ENCODE measurements at regions not wholly inside any gene's neighbourhood (a gene's known extent, or its start where the extent isn't known, plus 50 kb on each side); places are given as distances from the start of the nearest gene placed in this dataset.

DNA sequence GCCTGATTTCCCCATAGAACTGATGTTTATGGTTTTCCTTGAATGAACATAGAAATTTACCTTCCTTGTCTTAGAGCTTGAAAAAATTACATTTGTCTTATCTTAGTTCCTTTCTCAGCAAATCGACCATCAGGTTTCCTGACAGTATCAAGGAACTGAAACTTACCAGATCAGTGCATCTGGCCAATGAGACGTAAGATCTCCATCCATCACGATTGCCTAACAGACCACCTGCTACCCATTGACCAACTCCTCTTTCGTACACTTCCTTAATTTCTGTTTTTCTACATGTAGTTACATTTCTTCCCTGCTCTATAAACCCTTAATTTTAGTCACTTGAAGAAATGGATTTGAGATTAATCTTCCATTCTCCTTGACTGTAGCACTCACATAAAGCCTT lies 57.4 kb upstream of the TMPRSS15 start:
- WGBS (ENCODE audit: insufficient coverage), result 100% methylated on average over 2 of the region's 4 CpGs
- no peaks in the 10 kb centered on the region for H3K36me3 ChIP-seq (ENCODE audit: control insufficient read depth, insufficient read depth, low read length)
- H3K4me1 ChIP-seq (ENCODE audit: control insufficient read depth, insufficient read depth, low read length), result no peaks in the 10 kb centered on the region
- DNase-seq (ENCODE audit: low read depth in 4 of 6, low spot score in 6 of 6), result no peak
- no peak overlapping the region for H3K27ac ChIP-seq (ENCODE audit: low read depth, low read length)
- H3K9me3 ChIP-seq (ENCODE audit: control insufficient read depth, insufficient read depth, low read length), result no peaks in the 10 kb centered on the region
- no peak overlapping the region for H3K4me3 ChIP-seq (ENCODE audit: low read depth, low read length)
- no peaks in the 10 kb centered on the region for H3K27me3 ChIP-seq (ENCODE audit: control insufficient read depth, insufficient read depth, low read length)

DNA sequence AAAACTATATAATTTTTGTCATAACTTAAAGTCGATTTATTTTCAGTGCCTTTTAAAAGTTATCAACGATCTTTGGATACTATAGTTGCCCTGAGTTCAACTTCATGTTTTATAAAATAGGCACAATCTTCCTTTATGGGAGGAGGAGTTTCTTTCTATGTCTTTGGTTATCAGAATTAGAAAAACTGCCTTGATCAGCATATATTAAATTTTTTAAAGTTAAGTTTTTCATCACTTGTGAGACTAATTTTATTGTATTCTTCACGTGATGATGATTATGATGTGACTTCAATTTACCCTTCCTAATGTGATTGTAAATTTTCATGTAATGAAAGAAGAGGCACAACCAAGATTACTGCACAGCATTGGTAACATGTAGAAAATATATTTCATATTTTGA lies 58.2 kb upstream of the TMPRSS15 start:
- Histone ChIP-seq H3K9me3 (ENCODE audit: control insufficient read depth, insufficient read depth, low read length) (no peaks in the 10 kb centered on the region), H3K27me3 (ENCODE audit: control insufficient read depth, insufficient read depth, low read length) (no peaks in the 10 kb centered on the region), H3K4me3 (ENCODE audit: low read depth, low read length) (no peak overlapping the region), H3K27ac (ENCODE audit: low read depth, low read length) (no peak overlapping the region), H3K4me1 (ENCODE audit: control insufficient read depth, insufficient read depth, low read length) (no peaks in the 10 kb centered on the region), H3K36me3 (ENCODE audit: control insufficient read depth, insufficient read depth, low read length) (no peaks in the 10 kb centered on the region)
- WGBS (ENCODE audit: insufficient coverage), result no CpG with 5 or more reads among the region's 3 CpGs
- DNase-seq (ENCODE audit: low read depth in 4 of 6, low spot score in 6 of 6), result no peak

DNA sequence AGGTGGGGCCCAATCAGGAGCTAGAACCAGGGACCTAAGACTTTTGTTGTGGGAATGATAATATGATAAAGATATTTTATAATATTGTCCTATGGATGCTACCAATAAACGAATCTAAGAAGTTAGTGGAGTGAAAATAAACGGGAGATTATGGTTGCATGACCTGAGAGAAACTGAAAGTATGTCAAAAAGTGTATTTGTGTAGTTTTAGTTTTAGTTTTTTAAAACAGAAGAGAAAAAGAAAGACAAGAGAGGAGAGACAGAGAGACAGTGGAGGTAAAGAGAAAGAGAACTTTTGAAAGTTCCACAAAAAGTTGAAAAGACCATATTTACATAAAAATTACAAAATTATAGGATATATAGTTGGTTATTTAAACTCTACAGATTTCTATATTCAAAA lies 64.1 kb upstream of the TMPRSS15 start:
- Histone ChIP-seq H3K4me1 (ENCODE audit: control insufficient read depth, insufficient read depth, low read length) (no peaks in the 10 kb centered on the region), H3K9me3 (ENCODE audit: control insufficient read depth, insufficient read depth, low read length) (no peaks in the 10 kb centered on the region), H3K36me3 (ENCODE audit: control insufficient read depth, insufficient read depth, low read length) (no peaks in the 10 kb centered on the region), H3K4me3 (ENCODE audit: low read depth, low read length) (no peak overlapping the region), H3K27ac (ENCODE audit: low read depth, low read length) (no peak overlapping the region), H3K27me3 (ENCODE audit: control insufficient read depth, insufficient read depth, low read length) (no peaks in the 10 kb centered on the region)
- no peak for DNase-seq (ENCODE audit: low read depth in 4 of 6, low spot score in 6 of 6)
- WGBS (ENCODE audit: insufficient coverage), result 95% methylated on average over 2 of the region's 2 CpGs

GRCh38 chr21:18468790-18469189 lies 65.2 kb upstream of the TMPRSS15 start:
- H3K27me3 ChIP-seq (ENCODE audit: control insufficient read depth, insufficient read depth, low read length), result no peaks in the 10 kb centered on the region
- peak in 2 of 6 donors; percentile 37 to 64 for DNase-seq (ENCODE audit: low read depth in 4 of 6, low spot score in 6 of 6)
- H3K4me3 ChIP-seq (ENCODE audit: low read depth, low read length), result peak overlapping the region; percentile 5
- H3K4me1 ChIP-seq (ENCODE audit: control insufficient read depth, insufficient read depth, low read length), result no peaks in the 10 kb centered on the region
- H3K9me3 ChIP-seq (ENCODE audit: control insufficient read depth, insufficient read depth, low read length), result no peaks in the 10 kb centered on the region
- H3K27ac ChIP-seq (ENCODE audit: low read depth, low read length), result no peak overlapping the region
- no peaks in the 10 kb centered on the region for H3K36me3 ChIP-seq (ENCODE audit: control insufficient read depth, insufficient read depth, low read length)
- WGBS (ENCODE audit: insufficient coverage), result no CpG with 5 or more reads among the region's 6 CpGs

DNA sequence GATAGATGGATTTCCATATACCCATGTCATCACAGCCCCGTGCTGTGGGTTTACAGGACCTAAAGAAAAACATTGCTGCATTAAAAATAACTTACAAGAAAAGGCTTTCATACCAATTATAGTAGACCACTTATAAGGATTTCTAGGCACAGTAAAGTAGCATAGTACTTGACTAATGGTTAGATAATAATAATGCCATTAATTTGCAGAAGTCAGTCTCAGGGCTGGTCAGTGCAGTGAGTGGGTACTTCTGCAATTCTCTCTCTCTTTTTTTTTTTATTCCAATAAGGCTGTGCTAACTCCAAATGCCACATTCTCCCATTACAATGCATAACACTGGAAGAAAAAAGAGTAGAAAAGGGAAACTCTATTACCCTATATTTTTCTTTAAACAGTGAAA lies 73.1 kb upstream of the TMPRSS15 start:
- no CpG with 5 or more reads among the region's 1 CpG for WGBS (ENCODE audit: insufficient coverage)
- no peaks in the 10 kb centered on the region for H3K9me3 ChIP-seq (ENCODE audit: control insufficient read depth, insufficient read depth, low read length)
- no peak overlapping the region for H3K27ac ChIP-seq (ENCODE audit: low read depth, low read length)
- H3K4me3 ChIP-seq (ENCODE audit: low read depth, low read length), result no peak overlapping the region
- no peak for DNase-seq (ENCODE audit: low read depth in 4 of 6, low spot score in 6 of 6)
- H3K36me3 ChIP-seq (ENCODE audit: control insufficient read depth, insufficient read depth, low read length), result no peaks in the 10 kb centered on the region
- H3K27me3 ChIP-seq (ENCODE audit: control insufficient read depth, insufficient read depth, low read length), result no peaks in the 10 kb centered on the region
- no peaks in the 10 kb centered on the region for H3K4me1 ChIP-seq (ENCODE audit: control insufficient read depth, insufficient read depth, low read length)

GRCh38 chr21:18477043-18477442 lies 73.5 kb upstream of the TMPRSS15 start:
- DNase-seq (ENCODE audit: low read depth in 4 of 6, low spot score in 6 of 6), result no peak
- H3K9me3 ChIP-seq (ENCODE audit: control insufficient read depth, insufficient read depth, low read length), result no peaks in the 10 kb centered on the region
- no peak overlapping the region for H3K4me3 ChIP-seq (ENCODE audit: low read depth, low read length)
- no peaks in the 10 kb centered on the region for H3K4me1 ChIP-seq (ENCODE audit: control insufficient read depth, insufficient read depth, low read length)
- 100% methylated on average over 1 of the region's 7 CpGs for WGBS (ENCODE audit: insufficient coverage)
- H3K27ac ChIP-seq (ENCODE audit: low read depth, low read length), result no peak overlapping the region
- no peaks in the 10 kb centered on the region for H3K27me3 ChIP-seq (ENCODE audit: control insufficient read depth, insufficient read depth, low read length)
- H3K36me3 ChIP-seq (ENCODE audit: control insufficient read depth, insufficient read depth, low read length), result no peaks in the 10 kb centered on the region

GRCh38 chr21:18478513-18478912 lies 74.9 kb upstream of the TMPRSS15 start:
- Histone ChIP-seq H3K36me3 (ENCODE audit: control insufficient read depth, insufficient read depth, low read length) (no peaks in the 10 kb centered on the region), H3K27ac (ENCODE audit: low read depth, low read length) (no peak overlapping the region), H3K4me3 (ENCODE audit: low read depth, low read length) (no peak overlapping the region), H3K9me3 (ENCODE audit: control insufficient read depth, insufficient read depth, low read length) (no peaks in the 10 kb centered on the region), H3K27me3 (ENCODE audit: control insufficient read depth, insufficient read depth, low read length) (no peaks in the 10 kb centered on the region), H3K4me1 (ENCODE audit: control insufficient read depth, insufficient read depth, low read length) (no peaks in the 10 kb centered on the region)
- no peak for DNase-seq (ENCODE audit: low read depth in 4 of 6, low spot score in 6 of 6)
- no CpG with 5 or more reads among the region's 1 CpG for WGBS (ENCODE audit: insufficient coverage)

GRCh38 chr21:18488252-18488651 lies 84.7 kb upstream of the TMPRSS15 start:
- DNase-seq (ENCODE audit: low read depth in 4 of 6, low spot score in 6 of 6), result no peak
- H3K4me3 ChIP-seq (ENCODE audit: low read depth, low read length), result no peak overlapping the region
- no CpG with 5 or more reads among the region's 1 CpG for WGBS (ENCODE audit: insufficient coverage)
- H3K9me3 ChIP-seq (ENCODE audit: control insufficient read depth, insufficient read depth, low read length), result no peaks in the 10 kb centered on the region
- no peaks in the 10 kb centered on the region for H3K27me3 ChIP-seq (ENCODE audit: control insufficient read depth, insufficient read depth, low read length)
- no peaks in the 10 kb centered on the region for H3K4me1 ChIP-seq (ENCODE audit: control insufficient read depth, insufficient read depth, low read length)
- H3K36me3 ChIP-seq (ENCODE audit: control insufficient read depth, insufficient read depth, low read length), result no peaks in the 10 kb centered on the region
- H3K27ac ChIP-seq (ENCODE audit: low read depth, low read length), result no peak overlapping the region

DNA sequence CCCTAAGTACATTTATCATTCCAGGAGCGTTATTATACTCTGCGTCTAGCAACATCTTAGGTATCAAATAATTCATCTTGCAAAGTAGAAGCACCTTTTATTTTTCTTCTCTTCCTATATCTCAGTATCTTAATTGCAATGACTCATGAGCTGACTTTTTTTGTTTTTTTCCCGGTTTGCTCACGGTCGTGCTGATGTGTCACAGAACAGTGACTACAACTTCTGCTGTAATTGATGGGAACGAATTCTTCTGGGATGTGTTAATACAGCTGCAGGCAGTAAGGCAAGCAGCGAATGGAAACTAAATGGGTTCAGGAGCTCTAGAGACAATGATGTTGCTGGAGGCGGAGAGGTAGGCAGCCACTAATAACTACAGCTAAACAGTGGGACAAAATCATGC lies 89.8 kb upstream of the TMPRSS15 start:
- 52% methylated on average over 7 of the region's 8 CpGs for WGBS (ENCODE audit: insufficient coverage)
- H3K4me1 ChIP-seq (ENCODE audit: control insufficient read depth, insufficient read depth, low read length), result no peaks in the 10 kb centered on the region
- DNase-seq (ENCODE audit: low read depth in 4 of 6, low spot score in 6 of 6), result peak in 4 of 6 donors; percentile 6 to 93 (median 26)

GRCh38 chr21:18495523-18495922 lies 91.9 kb upstream of the TMPRSS15 start:
- H3K4me3 ChIP-seq (ENCODE audit: low read depth, low read length), result no peak overlapping the region
- no CpG with 5 or more reads among the region's 1 CpG for whole genome bisulfite sequencing (ENCODE audit: insufficient coverage)
- no peaks in the 10 kb centered on the region for H3K36me3 ChIP-seq (ENCODE audit: control insufficient read depth, insufficient read depth, low read length)
- no peaks in the 10 kb centered on the region for H3K27me3 ChIP-seq (ENCODE audit: control insufficient read depth, insufficient read depth, low read length)
- no peaks in the 10 kb centered on the region for H3K4me1 ChIP-seq (ENCODE audit: control insufficient read depth, insufficient read depth, low read length)
- DNase-seq (ENCODE audit: low read depth in 4 of 6, low spot score in 6 of 6), result peak in 1 of 6 donors; percentile 32
- no peaks in the 10 kb centered on the region for H3K9me3 ChIP-seq (ENCODE audit: control insufficient read depth, insufficient read depth, low read length)
- H3K27ac ChIP-seq (ENCODE audit: low read depth, low read length), result no peak overlapping the region

More for the DNA sequence above, 89.8 kb upstream of the TMPRSS15 start:
- Histone ChIP-seq H3K9me3 (ENCODE audit: control insufficient read depth, insufficient read depth, low read length) (no peaks in the 10 kb centered on the region), H3K4me3 (ENCODE audit: low read depth, low read length) (no peak overlapping the region), H3K27me3 (ENCODE audit: control insufficient read depth, insufficient read depth, low read length) (no peaks in the 10 kb centered on the region), H3K36me3 (ENCODE audit: control insufficient read depth, insufficient read depth, low read length) (no peaks in the 10 kb centered on the region), H3K27ac (ENCODE audit: low read depth, low read length) (no peak overlapping the region)

Measured in spinal cord (tissue), 9 donors.